Loucy (cell line): ENCODE measurements at regions not wholly inside any gene's neighbourhood (a gene's known extent, or its start where the extent isn't known, plus 50 kb on each side); places are given as distances from the start of the nearest gene placed in this dataset.

ENCODE experiments used
- CTCF ChIP-seq: fragments of 200-600 bp; sonication (generic); conservative IDR thresholded peaks from 2 replicates; pipeline ENCODE4 v1.5.1; 2014; ENCODE audit warnings: mild to moderate bottlenecking, antibody characterized with exemption, low read length
- EZH2phosphoT487 ChIP-seq: fragments of 200-600 bp; IDR thresholded peaks from 2 replicates; pipeline ENCODE4 v1.6.1; 2018; ENCODE audit warnings: antibody characterized with exemption, mild to moderate bottlenecking, moderate library complexity, borderline replicate concordance

DNA sequence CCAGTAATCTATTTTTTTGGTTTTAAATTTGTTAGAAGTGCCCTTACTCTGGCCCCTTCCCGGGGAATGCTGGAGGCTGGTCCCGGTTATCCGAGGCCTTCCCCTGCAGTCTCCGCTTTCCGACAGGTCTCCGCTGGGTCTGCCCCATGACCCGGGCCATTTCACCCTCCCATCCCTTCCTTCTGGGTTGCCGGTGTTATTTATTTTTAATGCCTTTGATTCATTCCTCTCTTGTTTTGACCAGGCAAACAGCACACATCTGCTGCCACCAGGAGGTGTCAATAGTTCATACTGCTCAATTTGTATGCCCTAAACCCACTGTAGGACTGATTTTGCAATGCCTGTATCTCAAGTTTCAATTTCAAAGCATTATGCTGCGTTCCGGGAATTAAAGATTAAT lies 113.2 kb upstream of the IRX5 start:
- peak; percentile 62 for TF ChIP-seq CTCF
- no peak for TF ChIP-seq EZH2phosphoT487
